GM18502 (cell line): ENCODE measurements at regions not wholly inside any gene's neighbourhood (a gene's known extent, or its start where the extent isn't known, plus 50 kb on each side); places are given as distances from the start of the nearest gene placed in this dataset.
"Not testable (repeated sequence)": the region's sequence is repeated elsewhere in the genome, so short reads cannot be mapped to it uniquely, and the experiment has no call there.

Experiments used
- ATAC-seq: cut with Tn5 transposase; IDR thresholded peaks from one replicate; pipeline ENCODE4 v1.9.1; 2021; ENCODE audit warnings: mild to moderate bottlenecking; ENCODE audit not compliant: unreplicated experiment, poor library complexity

DNA sequence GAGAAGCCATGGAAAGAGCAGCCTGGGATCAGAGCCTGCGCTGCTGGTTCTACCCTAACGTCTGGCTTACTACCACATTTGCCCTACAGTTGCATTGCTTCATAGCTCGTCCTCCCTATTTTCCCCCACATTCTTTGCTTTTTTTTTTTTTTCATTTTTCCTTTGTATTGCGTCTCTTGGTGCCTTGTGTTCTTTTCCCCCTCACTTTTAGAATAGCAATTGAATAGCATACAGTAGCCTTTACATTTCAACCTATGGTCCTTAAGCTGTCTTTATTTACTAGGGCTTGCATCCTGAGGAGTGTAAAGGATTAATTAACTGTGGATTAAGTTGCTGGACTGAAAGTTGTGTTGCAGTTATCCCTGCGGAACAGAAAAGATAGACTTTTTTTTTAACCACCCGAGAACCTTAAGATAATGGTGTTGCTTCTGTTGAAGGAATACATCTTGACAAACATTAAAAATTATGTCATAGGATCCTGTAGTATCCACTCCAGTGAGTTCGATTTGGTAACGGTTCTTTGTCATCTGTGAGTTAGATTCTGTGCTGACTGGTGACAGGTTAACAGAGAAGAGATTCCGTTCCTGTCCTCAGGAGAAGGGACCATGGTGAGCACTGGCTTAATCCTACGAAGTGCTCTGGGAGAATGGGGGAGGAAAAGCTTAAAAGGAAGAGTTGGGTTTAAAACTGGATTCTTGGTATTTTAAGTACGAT is 417.4 kb upstream of the NAALADL2 start:
- no peak for ATAC-seq

DNA sequence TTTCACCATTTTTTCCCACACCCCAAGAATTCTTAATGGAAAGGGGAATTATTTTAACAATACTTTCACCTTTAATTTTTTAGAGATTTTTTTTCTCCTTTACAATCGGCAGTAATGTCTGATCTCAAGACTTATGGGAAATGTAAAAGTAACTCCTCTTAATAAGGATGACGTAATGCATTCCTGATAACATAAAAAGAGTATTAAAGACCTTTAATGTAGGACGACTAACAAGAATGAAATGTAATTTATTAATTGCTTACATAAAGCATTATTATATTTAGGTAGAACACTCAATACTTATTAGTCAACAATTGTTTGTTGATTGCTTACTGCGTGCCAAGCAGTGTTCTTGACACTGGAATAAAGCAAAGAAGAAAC is 416.8 kb upstream of the NAALADL2 start:
- ATAC-seq: no peak

DNA sequence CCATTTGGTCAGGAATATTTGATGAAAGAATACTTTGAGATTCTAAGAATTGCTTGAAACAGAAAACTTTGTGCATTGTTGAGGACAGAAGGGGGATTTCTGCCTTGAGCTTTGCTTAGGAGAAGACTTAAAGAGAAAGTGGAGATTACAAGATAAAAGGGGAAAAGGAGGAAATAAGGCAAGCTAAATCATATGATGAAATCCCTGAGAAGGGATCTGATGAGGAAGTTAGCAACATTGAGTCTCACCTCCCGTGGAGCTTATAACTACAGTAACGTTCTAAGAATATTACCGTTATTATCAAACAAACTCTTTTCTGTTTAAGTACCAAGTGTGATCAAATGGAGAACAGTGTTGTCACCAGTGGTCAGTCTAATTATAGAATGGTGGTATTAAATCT is 414.7 kb upstream of the NAALADL2 start:
- ATAC-seq: no peak

DNA sequence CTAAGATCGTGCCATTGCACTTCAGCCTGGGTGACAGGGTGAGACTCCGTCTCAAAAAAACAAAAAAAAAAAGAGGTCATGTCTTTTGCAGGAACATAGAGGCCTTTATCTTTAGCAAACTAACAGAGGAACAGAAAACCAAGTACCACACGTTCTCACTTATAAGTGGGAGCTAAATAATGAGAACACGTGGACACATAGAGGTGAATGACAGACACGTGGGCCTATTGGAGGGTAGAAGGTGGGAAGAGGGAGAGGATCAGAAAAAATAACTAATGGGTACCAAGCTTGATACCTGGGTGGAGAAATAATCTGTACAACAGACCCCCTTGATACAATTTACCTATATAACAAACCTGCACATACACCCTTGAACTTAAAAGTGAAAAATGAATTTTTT is 401.4 kb upstream of the NAALADL2 start:
- no peak for ATAC-seq

DNA sequence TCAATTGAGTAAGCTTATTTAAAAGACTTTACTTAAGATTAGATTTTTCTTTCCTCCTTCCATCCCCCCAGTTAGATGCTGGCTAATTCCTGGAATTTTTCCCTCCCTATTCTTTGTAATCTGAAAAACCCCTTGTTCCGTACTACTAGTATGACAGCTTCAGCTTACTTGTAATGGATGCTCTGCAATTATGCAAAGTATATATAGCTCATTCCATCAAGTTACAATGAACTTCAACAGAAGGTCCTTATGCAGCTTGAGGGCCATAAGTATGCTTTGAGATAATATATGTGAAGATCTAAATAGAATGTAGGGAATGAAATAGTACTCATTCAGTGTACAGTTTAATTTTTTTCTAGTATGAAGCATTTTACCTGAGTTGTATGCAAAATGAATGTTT is 398.3 kb upstream of the NAALADL2 start:
- no peak for ATAC-seq

DNA sequence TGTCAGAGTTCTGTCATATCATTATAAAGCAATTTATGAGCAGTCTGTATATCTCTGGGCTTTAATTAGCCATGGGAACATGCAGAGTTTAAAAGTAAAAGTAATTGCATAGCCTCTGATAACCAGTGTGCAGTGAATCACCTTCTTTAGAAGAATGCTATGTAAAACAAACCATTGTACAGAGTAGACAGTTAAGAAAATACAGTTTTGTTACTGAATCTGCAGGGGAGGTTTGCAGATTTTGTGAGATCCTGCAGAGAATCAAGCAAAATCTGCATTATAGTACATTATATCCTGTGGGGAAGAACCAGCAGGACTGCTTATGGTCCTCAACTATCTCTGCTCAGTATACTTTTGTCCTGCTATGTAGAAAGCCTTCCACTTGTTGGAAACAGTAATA is 396.2 kb upstream of the NAALADL2 start:
- no peak for ATAC-seq

DNA sequence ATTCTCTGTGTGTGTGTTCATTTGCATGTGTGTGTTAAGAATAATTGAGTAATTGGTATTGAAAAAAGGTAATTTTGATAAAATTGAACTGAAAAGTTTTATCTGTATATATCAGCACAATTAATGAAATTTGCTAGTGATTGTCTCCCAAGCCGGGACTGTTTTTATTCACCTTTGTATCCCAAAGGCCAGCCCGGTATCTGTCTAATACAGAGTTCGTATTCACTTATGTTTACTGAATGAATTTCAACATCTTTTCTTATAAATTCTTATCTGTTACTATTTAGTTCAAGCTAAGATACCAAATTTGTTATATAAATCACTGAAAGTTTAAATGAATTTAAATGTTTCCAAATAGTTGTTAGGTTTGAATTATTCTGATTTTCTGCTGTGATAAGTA is 394.0 kb upstream of the NAALADL2 start:
- ATAC-seq: no peak

DNA sequence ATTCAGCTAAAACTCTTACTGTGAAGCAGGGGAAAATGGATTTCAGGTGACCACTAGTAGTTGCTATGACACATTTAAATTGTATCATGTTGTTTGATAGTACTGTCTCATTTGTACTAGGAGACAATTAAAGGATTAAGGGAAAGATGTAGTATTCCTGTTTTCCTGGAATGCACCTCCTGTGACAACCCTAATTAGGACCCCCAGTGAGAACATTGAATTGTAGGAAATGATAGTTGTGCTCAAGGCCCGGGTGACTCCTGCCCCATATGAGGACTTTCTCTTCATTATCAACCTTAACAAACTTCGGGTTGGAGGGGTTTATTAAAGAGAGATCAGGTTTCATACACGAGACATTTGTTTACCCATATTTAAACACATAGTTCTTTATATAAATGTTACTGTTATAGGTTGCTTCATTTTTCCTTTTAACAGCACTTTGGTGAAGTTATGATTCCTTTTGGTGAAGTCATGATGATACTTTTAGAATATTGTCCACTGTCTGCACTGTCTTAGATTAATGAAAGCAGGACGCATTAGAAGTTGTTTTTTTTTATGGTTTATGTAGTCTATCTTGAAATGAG is 392.6 kb upstream of the NAALADL2 start:
- ATAC-seq: no peak

DNA sequence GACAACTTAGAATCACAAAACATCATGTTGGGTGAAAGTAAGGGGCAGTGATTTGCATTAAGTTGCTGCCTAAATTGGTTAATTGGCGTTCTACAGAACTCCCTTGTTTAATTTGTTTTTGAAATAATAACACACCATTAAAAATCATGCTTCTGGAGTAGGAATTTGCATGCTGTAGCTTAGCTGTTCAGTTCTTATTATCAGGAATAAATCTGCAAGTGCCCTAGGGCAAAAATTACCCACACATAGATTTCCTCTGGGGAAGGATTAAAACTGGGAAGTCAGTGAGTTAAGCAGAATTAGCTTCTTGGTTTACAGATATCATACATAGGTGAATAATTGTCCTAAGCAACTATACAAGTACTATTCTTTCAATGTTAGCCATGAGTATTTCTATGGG is 381.6 kb upstream of the NAALADL2 start:
- ATAC-seq: no peak

DNA sequence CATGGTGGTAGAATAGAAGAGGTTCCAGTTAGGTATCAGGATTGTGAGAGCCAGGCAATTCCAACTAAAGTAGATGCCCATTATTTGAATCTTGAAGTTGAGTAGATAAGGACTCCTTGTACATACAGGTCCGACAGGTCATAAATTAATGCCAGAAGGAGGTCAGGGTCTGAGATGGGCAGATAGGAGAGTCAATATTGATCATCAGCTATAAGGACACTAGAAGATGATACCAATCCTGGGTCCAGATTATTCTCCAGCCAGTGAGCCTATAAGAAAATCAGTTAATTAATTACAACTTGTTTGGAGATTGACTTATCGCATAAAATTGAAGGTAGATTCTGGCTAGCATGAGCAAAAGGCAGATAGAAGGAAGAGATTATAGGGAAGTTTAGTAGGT is 378.4 kb upstream of the NAALADL2 start:
- no peak for ATAC-seq

DNA sequence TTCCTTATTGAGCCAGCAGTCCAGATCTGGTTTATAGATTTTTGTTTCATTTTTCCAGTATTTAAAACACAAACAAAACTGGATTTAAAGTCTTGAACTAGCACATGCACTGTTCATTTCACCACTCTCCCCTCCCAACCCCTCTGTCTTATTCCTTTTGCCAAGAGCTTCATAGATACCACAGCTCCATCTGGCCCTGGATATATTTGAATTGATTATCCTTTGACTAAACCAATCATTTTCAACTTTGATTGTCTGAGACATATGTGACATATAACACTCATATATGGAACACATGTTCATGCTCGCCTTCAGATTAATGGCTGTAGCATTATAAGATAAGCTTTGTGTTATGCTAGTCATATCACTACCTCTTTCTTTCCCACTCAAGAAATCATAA is 376.6 kb upstream of the NAALADL2 start:
- no peak for ATAC-seq

DNA sequence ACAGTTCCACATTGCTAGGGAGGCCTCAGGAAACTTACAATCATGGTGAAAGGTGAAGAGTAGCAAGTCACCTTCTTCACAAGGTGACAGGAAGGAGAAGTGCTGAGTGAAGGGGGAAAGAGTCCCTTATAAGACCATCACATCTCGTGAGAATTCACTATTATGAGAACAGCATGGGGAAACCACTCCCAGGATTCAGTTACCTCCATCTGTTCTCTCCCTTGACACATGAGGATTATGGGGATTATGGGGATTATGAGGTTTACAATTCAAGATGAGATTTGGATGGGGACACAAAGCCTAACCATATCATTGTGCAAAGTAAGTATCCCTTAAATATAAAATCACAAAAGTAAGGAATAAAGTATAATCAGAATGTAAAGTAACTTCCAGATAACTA is 375.9 kb upstream of the NAALADL2 start:
- ATAC-seq: no peak

DNA sequence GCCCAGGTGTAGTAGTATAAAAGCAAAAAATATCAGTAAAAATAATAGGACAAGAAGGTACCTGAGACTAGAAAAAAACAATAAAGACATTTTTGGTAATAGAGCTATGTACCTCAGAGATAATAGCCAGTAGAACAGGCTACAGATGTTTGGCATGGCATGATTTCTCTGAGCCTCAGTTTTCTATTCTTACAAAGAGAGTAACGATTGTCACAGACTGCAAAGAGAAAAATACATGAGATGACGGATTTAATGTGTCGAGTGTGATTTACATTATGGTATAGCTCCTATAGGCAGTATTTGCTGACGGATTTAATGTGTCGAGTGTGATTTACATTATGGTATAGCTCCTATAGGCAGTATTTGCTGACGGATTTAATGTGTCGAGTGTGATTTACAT is 375.3 kb upstream of the NAALADL2 start:
- ATAC-seq: not testable (repeated sequence)

DNA sequence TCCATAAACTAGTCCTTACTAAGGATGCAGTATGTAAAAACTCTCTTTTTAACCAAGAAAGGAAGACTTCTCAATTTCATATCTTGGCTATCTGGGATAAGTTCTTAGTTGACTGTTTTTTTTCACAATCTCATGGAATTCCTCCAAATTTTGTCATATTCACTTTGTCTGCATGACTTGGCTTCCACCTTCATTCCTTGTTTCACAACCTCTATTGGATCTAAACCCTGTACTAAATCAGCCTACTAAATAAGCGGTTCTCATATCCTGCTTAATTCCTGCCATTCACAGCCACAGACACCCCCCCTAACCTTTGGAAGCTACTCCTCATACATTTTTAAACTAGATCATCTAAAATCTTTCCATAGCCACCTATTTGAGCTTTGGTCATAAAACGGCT is 370.6 kb upstream of the NAALADL2 start:
- no peak for ATAC-seq

DNA sequence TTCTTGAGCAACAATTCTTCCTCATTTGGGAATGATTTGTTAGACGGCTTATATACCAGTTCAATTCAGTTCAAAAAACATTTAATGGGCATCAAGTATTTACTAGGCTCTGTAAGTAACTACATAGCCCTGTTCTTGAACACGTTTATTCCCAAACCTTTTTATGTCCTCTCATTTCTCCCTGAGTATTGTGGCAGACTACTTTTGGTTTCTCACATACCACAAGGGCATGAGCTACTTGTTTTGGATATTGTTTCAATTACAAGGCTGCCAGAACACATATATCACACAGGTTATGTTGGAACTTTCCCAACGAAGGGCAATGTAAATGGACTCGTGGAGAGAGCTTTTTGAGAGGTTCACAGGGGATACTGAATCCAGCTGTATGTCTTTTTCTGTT is 363.8 kb upstream of the NAALADL2 start:
- ATAC-seq: no peak

DNA sequence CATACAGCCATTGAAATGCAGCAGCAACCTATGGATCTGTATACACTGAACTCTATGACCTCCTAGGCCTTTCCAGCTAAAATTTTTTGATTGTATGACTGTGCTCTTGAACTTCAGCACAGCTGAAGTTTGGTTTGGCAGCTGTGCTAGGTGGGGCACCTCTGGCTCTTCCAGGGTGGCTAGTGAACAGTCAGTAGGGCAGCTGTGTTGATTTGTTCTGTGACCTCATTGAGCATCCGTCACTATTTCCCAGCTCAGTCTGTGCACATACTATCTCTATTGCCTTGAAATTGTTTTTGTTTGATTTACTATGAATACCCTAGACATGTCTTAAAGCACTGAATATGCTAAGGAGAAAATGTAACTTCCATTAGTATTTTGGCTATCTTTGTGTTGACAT is 363.2 kb upstream of the NAALADL2 start:
- no peak for ATAC-seq

DNA sequence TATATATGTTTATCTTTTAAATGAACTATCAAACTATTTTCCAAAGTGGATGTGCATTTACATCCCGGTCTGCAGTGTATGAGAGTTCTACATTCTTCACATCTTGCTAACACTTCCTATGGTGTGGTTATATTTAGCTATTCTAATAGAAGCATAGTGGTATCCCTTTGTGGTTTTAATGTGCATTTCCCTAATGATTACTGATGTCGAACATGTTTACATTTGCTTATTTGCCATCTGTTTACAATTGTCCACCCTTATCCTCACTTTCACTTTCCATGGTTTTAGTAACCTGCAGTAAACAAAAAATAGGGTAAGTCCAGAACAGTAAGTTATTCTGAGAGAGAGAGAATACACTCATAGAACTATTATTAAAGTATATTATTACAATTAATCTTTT is 360.5 kb upstream of the NAALADL2 start:
- ATAC-seq: no peak

DNA sequence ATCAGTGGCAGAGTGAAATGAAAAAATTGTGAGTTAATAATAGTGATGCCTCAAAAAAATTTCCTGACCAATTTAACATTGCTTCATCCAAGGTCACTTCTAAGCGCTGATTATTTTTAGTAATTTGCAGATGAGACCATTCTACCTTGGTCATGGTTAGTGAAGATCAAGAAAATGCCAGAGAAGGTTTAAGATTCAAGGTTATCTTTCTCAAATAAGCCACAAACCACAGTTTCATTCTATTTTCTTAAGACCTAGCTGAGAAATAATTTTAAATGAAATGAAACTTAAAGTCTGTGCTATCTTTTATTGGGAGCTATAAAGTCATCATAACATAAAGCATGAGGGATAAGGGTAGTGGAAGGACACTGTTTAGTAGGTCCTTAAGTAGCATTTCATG is 353.9 kb upstream of the NAALADL2 start:
- no peak for ATAC-seq

DNA sequence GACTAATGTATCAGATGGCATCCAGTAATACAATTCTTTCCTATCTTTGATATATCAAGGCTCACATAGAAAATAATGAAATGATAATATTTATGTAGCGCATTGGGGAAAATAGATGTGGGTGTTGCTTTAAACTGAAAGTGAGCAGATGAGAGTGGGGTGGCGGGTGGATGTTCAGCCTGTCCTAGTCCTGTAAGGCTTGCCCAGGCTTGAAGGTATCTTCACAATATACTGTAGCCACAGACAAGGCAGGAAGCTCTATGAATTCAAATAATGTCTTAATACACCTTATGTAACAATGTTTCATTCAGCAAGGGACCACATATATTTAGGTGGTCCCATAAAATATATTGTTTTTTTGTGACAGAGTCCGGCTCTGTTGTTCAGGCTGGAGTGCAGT is 334.9 kb upstream of the NAALADL2 start:
- no peak for ATAC-seq

DNA sequence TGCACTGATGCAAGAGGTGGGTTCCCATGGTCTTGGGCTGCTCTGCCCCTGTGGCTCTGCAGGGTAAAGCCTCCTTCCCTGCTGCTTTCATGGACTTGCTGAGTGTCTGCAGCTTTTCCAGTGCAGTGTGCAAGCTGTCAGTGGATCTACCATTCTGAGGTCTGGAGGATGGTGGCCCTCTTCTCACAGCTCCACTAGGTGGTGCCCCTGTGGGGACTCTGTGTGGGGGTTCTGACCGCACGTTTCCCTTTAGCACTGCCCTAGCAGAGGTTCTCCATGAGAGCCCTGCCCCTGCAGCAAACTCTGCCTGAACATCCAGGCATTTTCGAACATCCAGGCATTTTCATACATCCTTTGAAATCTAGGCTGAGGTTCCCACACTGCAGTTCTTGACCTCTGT is 329.8 kb upstream of the NAALADL2 start:
- ATAC-seq: no peak

DNA sequence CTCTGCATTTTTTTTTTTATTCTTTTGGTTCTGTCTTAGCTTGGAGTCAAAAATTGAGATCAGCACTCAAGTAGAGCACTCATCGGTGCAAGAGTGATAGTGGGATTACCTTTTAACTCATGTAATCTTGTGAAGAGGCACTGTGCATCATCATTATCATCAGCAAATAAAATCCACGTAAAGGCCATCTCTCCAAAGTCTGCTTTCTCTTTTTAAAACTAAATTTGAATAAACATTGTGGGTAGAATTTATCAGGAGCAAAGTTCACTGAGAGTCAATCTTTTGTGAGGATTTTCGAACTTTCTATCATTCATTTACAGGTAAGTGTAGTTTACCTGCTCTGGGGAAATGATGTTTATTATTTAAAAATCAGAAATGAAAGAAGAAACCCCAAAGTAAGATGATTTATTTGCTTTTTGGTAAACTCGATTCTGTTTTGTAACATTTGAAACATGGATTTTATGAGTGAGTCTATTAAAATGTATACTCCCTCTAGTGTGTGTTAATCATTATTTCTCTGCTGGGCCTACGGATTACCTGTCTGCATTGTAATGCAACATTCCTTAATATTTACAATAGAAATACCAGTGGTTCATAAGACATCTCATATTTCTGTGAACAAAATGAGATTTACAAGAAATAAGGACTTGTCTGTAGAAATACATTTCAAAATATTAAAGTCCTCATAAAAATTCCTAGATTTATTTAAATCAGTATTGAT is 327.7 kb upstream of the NAALADL2 start:
- no peak for ATAC-seq

DNA sequence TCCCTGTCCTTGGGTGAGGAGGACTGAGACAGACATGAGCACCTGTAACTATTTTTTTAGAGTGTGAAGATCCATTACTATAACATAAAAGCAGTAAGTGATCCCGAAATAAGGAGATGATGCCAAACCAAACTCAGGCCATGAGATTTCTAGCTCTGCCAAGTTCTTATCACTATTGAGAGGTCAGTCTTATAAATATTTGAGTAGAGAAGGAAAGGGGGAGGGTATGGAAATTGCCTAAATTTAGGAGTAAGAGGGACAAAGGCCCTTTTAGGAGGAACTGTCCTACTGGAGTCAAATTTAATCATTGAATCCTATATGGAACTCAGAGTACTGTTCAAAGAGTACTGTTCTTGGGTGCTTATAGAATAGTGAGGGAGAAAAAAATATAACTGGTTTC is 326.9 kb upstream of the NAALADL2 start:
- ATAC-seq: no peak
